H1 (cell line): ENCODE measurements at regions not wholly inside any gene's neighbourhood (a gene's known extent, or its start where the extent isn't known, plus 50 kb on each side); places are given as distances from the start of the nearest gene placed in this dataset.

Experiments
- CTCF ChIA-PET: fragments of 300-600 bp; sonication (Branson Sonifier 250); formaldehyde crosslinking; loops from one replicate; lab custom pipeline; 2021; ENCODE audit not compliant: partially characterized antibody; lab: Charles Lee
- POLR2A ChIA-PET: fragments of 300-600 bp; sonication (Branson Sonifier 250); formaldehyde crosslinking; loops from one replicate; lab custom pipeline; 2021; ENCODE audit warnings: inconsistent platforms; ENCODE audit not compliant: partially characterized antibody; lab: Charles Lee
- DNase-seq, 2 experiments: peaks; one replicate each; pipeline versions ENCODE4 v3.0.0 to v3.0.0-alpha.2; 2010 to 2022; ENCODE audit warnings: low spot score in 2 of 2, low read depth in 1 of 2, mixed read lengths in 1 of 2
- FAIRE-seq: peaks from 2 replicates; lab custom pipeline; 2011; peaks lifted over from hg19 to GRCh38; lab: Jason Lieb, UNC
- H2AFZ ChIP-seq: 2 replicates; pipeline ENCODE4 v1.8.1; 2012; ENCODE audit warnings: low read length, inconsistent platforms
- H2AK5ac ChIP-seq: 2 replicates; pipeline ENCODE4 v1.6.1; 2013; ENCODE audit warnings: low read depth, low read length
- H2BK120ac ChIP-seq: replicated peaks from 2 replicates; pipeline ENCODE3; 2013; ENCODE audit warnings: low read depth, low read length, inconsistent platforms
- H2BK12ac ChIP-seq: 2 replicates; pipeline ENCODE4 v1.6.1; 2013; ENCODE audit warnings: low read depth, low read length
- H2BK15ac ChIP-seq: 2 replicates; pipeline ENCODE4 v1.6.1; 2013; ENCODE audit warnings: low read length
- H2BK20ac ChIP-seq: 2 replicates; pipeline ENCODE4 v1.6.1; 2013; ENCODE audit warnings: low read length
- H2BK5ac ChIP-seq: 2 replicates; pipeline ENCODE4 v1.6.1; 2013; ENCODE audit warnings: low read depth, low read length
- H3K14ac ChIP-seq: 2 replicates; pipeline ENCODE4 v1.6.1; 2013; ENCODE audit warnings: inconsistent platforms; ENCODE audit not compliant: insufficient read length
- H3K18ac ChIP-seq: 2 replicates; pipeline ENCODE4 v1.6.1; 2013; ENCODE audit warnings: low read length; ENCODE audit errors: extremely low read depth
- H3K23ac ChIP-seq: 2 replicates; pipeline ENCODE4 v1.6.1; 2013; ENCODE audit warnings: inconsistent platforms; ENCODE audit not compliant: insufficient read length
- H3K23me2 ChIP-seq: 2 replicates; pipeline ENCODE4 v1.6.1; 2013; ENCODE audit warnings: low read depth, low read length
- H3K27ac ChIP-seq: 2 replicates; pipeline ENCODE4 v1.6.1; 2011; ENCODE audit warnings: low read depth, low read length, inconsistent platforms
- H3K27me3 ChIP-seq, 4 experiments: replicated peaks in 1 of 4; 1 replicate in 1 of 4; 2 replicates in 3 of 4; pipeline versions ENCODE4 v1.6.1 to v1.8.1; 2011 to 2013; ENCODE audit warnings: low read length in 3 of 4, mild to moderate bottlenecking in 3 of 4, inconsistent platforms in 2 of 4, mixed read lengths in 2 of 4, moderate library complexity in 1 of 4; ENCODE audit not compliant: control insufficient read depth in 3 of 4, insufficient read depth in 3 of 4; ENCODE audit errors: extremely low read depth in 1 of 4
- H3K36me3 ChIP-seq, 4 experiments: 2 replicates each; pipeline versions ENCODE4 v1.6.1 to v1.8.1; 2011 to 2013; ENCODE audit warnings: mild to moderate bottlenecking in 4 of 4, low read length in 3 of 4, moderate library complexity in 2 of 4, control low read depth in 1 of 4, inconsistent platforms in 1 of 4; ENCODE audit not compliant: insufficient read depth in 4 of 4, control insufficient read depth in 2 of 4
- H3K4ac ChIP-seq: replicated peaks from 2 replicates; pipeline ENCODE3; 2013; ENCODE audit warnings: low read length, low read depth, mixed read lengths, inconsistent platforms; ENCODE audit not compliant: insufficient read length
- H3K4me1 ChIP-seq, 4 experiments: replicated peaks in 1 of 4; 1 replicate in 1 of 4; 2 replicates in 3 of 4; pipeline versions ENCODE4 v1.6.1 to v1.8.1; 2011 to 2013; ENCODE audit warnings: low read length in 3 of 4, inconsistent platforms in 2 of 4, mixed read lengths in 1 of 4; ENCODE audit not compliant: insufficient read depth in 4 of 4, control insufficient read depth in 3 of 4
- H3K4me2 ChIP-seq, 2 experiments: 2 replicates each; pipeline versions ENCODE4 v1.6.1 to v1.8.1; 2011 to 2013; ENCODE audit warnings: low read depth in 2 of 2, low read length in 2 of 2, control low read depth in 1 of 2, inconsistent platforms in 1 of 2, mild to moderate bottlenecking in 1 of 2; ENCODE audit not compliant: insufficient read depth in 1 of 2
- H3K4me3 ChIP-seq, 4 experiments: fragments of 200-600, 300-600 bp in 1 of 4; sonication (generic), shearing (Covaris generic), sonication (Bioruptor Twin) in 1 of 4; 2 replicates each; pipeline versions ENCODE4 v1.5.1 to v1.8.1; 2011 to 2016; ENCODE audit warnings: low read length in 4 of 4, low read depth in 3 of 4, control low read depth in 2 of 4, inconsistent platforms in 2 of 4, mild to moderate bottlenecking in 2 of 4, mixed read lengths in 1 of 4, moderate library complexity in 1 of 4; ENCODE audit not compliant: insufficient read depth in 2 of 4; ENCODE audit errors: extremely low read depth in 1 of 4
- H3K56ac ChIP-seq: replicated peaks from 2 replicates; pipeline ENCODE3; 2013; ENCODE audit warnings: low read depth, mild to moderate bottlenecking, mixed read lengths, low read length, inconsistent platforms; ENCODE audit not compliant: insufficient read length
- H3K79me1 ChIP-seq: 2 replicates; pipeline ENCODE4 v1.6.1; 2013; ENCODE audit warnings: low read depth, low read length, control low read depth
- H3K79me2 ChIP-seq, 2 experiments: 2 replicates each; pipeline versions ENCODE4 v1.6.1 to v1.8.1; 2012 to 2013; ENCODE audit warnings: low read length in 2 of 2, mild to moderate bottlenecking in 2 of 2, inconsistent platforms in 1 of 2; ENCODE audit not compliant: insufficient read depth in 2 of 2, control insufficient read depth in 1 of 2
- H3K9ac ChIP-seq, 4 experiments: replicated peaks in 1 of 4; 1 replicate in 1 of 4; 2 replicates in 3 of 4; pipeline versions ENCODE4 v1.6.1 to v1.8.1; 2011 to 2013; ENCODE audit warnings: low read depth in 3 of 4, low read length in 3 of 4, control low read depth in 2 of 4, mild to moderate bottlenecking in 2 of 4, moderate library complexity in 2 of 4, inconsistent platforms in 1 of 4; ENCODE audit errors: extremely low read depth in 1 of 4
- H3K9me3 ChIP-seq, 2 experiments: 2 replicates each; pipeline versions ENCODE4 v1.6.1 to v1.8.1; 2012 to 2013; ENCODE audit warnings: mild to moderate bottlenecking in 2 of 2, moderate library complexity in 2 of 2, control low read depth in 1 of 2, inconsistent platforms in 1 of 2, low read depth in 1 of 2, low read length in 1 of 2, mixed read lengths in 1 of 2; ENCODE audit not compliant: insufficient read depth in 2 of 2
- H4K20me1 ChIP-seq, 2 experiments: replicated peaks in 1 of 2; 2 replicates each; pipeline versions ENCODE3 to v1.8.1; 2011 to 2013; ENCODE audit warnings: inconsistent platforms in 2 of 2, low read length in 2 of 2, mild to moderate bottlenecking in 1 of 2; ENCODE audit not compliant: insufficient read depth in 2 of 2, control insufficient read depth in 1 of 2
- H4K5ac ChIP-seq: 2 replicates; pipeline ENCODE4 v1.6.1; 2013; ENCODE audit warnings: low read length, low read depth, mixed read lengths, inconsistent platforms; ENCODE audit not compliant: insufficient read length
- H4K8ac ChIP-seq: 2 replicates; pipeline ENCODE4 v1.8.0; 2013; ENCODE audit warnings: mild to moderate bottlenecking, moderate library complexity, low read length, inconsistent platforms; ENCODE audit not compliant: insufficient read depth; ENCODE audit errors: extremely low read depth
- H4K91ac ChIP-seq: replicated peaks from 2 replicates; pipeline ENCODE3; 2013; ENCODE audit warnings: low read length, mixed read lengths, inconsistent platforms; ENCODE audit not compliant: insufficient read length
- ASH2L ChIP-seq: fragments of 200-600, 300-600 bp; sonication (generic); IDR thresholded peaks from one replicate; pipeline ENCODE4 v1.7.1; 2017; ENCODE audit warnings: low read length
- CBX5 ChIP-seq: fragments of 300-800, 300-1000 bp; sonication (generic); IDR thresholded peaks from 2 replicates; pipeline ENCODE4 v1.7.1; 2016; ENCODE audit warnings: antibody characterized with exemption, low read length, low read depth
- CBX8 ChIP-seq: fragments of 300-800, 300-1000 bp; sonication (generic); IDR thresholded peaks from 2 replicates; pipeline ENCODE4 v1.7.1; 2016; ENCODE audit warnings: low read depth, low read length, borderline replicate concordance
- CEBPB ChIP-seq: IDR thresholded peaks from 2 replicates; pipeline ENCODE4 v1.6.1; 2012; ENCODE audit warnings: low read depth, low read length
- CHD2 ChIP-seq: IDR thresholded peaks from 2 replicates; pipeline ENCODE4 v1.6.1; 2012; ENCODE audit warnings: low read length, improper control_type of control experiment
- EP300 ChIP-seq, 2 experiments: IDR thresholded peaks; 1 replicate in 1 of 2; 2 replicates in 1 of 2; pipeline ENCODE4 v1.6.1; 2011 to 2012; ENCODE audit warnings: low read depth in 2 of 2, low read length in 2 of 2, mild to moderate bottlenecking in 2 of 2, borderline replicate concordance in 1 of 2, inconsistent platforms in 1 of 2, moderate library complexity in 1 of 2
- HDAC2 ChIP-seq, 2 experiments: fragments of 300-600 bp in 1 of 2; sonication (generic) in 1 of 2; IDR thresholded peaks; 2 replicates each; pipeline ENCODE4 v1.6.1; 2011 to 2012; ENCODE audit warnings: low read depth in 2 of 2, low read length in 2 of 2, mild to moderate bottlenecking in 2 of 2, moderate library complexity in 2 of 2, borderline replicate concordance in 1 of 2, inconsistent platforms in 1 of 2
- JUN ChIP-seq: IDR thresholded peaks from 2 replicates; pipeline ENCODE4 v1.6.1; 2011; ENCODE audit warnings: low read depth, mild to moderate bottlenecking, improper control_type of control experiment, low read length
- NANOG ChIP-seq: IDR thresholded peaks from 2 replicates; pipeline ENCODE4 v1.6.1; 2011; ENCODE audit warnings: low read length, low read depth, mild to moderate bottlenecking, inconsistent platforms; ENCODE audit not compliant: insufficient read depth, poor library complexity, severe bottlenecking
- RBBP5 ChIP-seq: IDR thresholded peaks from 2 replicates; pipeline ENCODE4 v1.7.1; 2012; ENCODE audit warnings: low read depth, mild to moderate bottlenecking, inconsistent platforms, low read length, moderate library complexity, borderline replicate concordance
- RFX5 ChIP-seq: IDR thresholded peaks from 2 replicates; pipeline ENCODE4 v1.6.1; 2011; ENCODE audit warnings: low read depth, low read length, improper control_type of control experiment, borderline replicate concordance
- SIN3A ChIP-seq, 2 experiments: IDR thresholded peaks in 1 of 2; conservative IDR thresholded peaks in 1 of 2; 2 replicates each; pipeline ENCODE4 v1.6.1; 2011 to 2012; ENCODE audit warnings: low read length in 2 of 2, improper control_type of control experiment in 1 of 2, low read depth in 1 of 2, mild to moderate bottlenecking in 1 of 2
- SIRT6 ChIP-seq: IDR thresholded peaks from one replicate; pipeline ENCODE4 v1.7.1; 2012; ENCODE audit warnings: low read length, inconsistent platforms
- TAF7 ChIP-seq: optimal IDR thresholded peaks from 2 replicates; pipeline ENCODE3; 2011; ENCODE audit warnings: low read depth, mild to moderate bottlenecking, inconsistent platforms, low read length, moderate library complexity, borderline replicate concordance
- TBP ChIP-seq: IDR thresholded peaks from 2 replicates; pipeline ENCODE4 v1.6.1; 2011; ENCODE audit warnings: low read depth, low read length, improper control_type of control experiment
- WGBS, 2 experiments: shearing (Covaris generic) in 1 of 2; methylation state at CpG; one replicate each; pipeline versions ENCODE4 v1.1.6 to v1.1.7; 2013 to 2015; ENCODE audit warnings: low lambda C conversion rate in 2 of 2, mixed read lengths in 2 of 2, inconsistent platforms in 1 of 2, low coverage in 1 of 2, missing lambda C conversion rate in 1 of 2; ENCODE audit not compliant: insufficient replicate concordance in 2 of 2, insufficient coverage in 1 of 2, insufficient read length in 1 of 2; ENCODE audit errors: extremely low coverage in 1 of 2, missing lambda C conversion rate in 1 of 2; 5-methylcytosine and 5-hydroxymethylcytosine counted together

GRCh38 chr14:27145170-27145569 is 547.3 kb upstream of the NOVA1 start:
- Histone ChIP-seq H3K4me2 (no peak overlapping the region), H4K20me1 (no peaks in the 10 kb centered on the region), H3K56ac (no peak overlapping the region), H2BK15ac (no peak overlapping the region), H3K9ac (no peak overlapping the region), H3K36me3 (no peaks in the 10 kb centered on the region), H3K4me3 (no peak overlapping the region), H4K5ac (no peak overlapping the region), H3K4me1 (no peaks in the 10 kb centered on the region), H3K23ac (no peak overlapping the region), H3K9me3 (no peaks in the 10 kb centered on the region), H3K23me2 (no peaks in the 10 kb centered on the region), H3K4ac (no peak overlapping the region), H2AK5ac (no peak overlapping the region), H3K79me2 (no peaks in the 10 kb centered on the region), H3K27me3 (no peaks in the 10 kb centered on the region), H2BK120ac (no peak overlapping the region), H4K91ac (no peak overlapping the region), H2BK5ac (no peak overlapping the region), H3K14ac (no peak overlapping the region), H2AFZ (no peak overlapping the region), H4K8ac (no peak overlapping the region), H2BK12ac (no peak overlapping the region), H3K27ac (no peak overlapping the region), H2BK20ac (no peak overlapping the region), H3K79me1 (no peaks in the 10 kb centered on the region), H3K18ac (no peak overlapping the region)
- FAIRE-seq (no peak), DNase-seq (no peak)
- ChIA-PET CTCF (no interaction called here), POLR2A (no interaction called here)
- 82 to 100% methylated on average over 1 of the region's 1 CpG for WGBS, 2 experiments
- TF ChIP-seq ASH2L: no peak
- TF ChIP-seq SIRT6: no peak
- TF ChIP-seq JUN: no peak
- TF ChIP-seq TBP: no peak
- TF ChIP-seq NANOG: no peak
- TF ChIP-seq RFX5: no peak
- no peak for TF ChIP-seq CHD2
- no peak for TF ChIP-seq CBX8
- TF ChIP-seq SIN3A (conservative IDR thresholded peaks at IDR 0.05 in 1 of 2, IDR thresholded peaks at IDR 0.05 in 1 of 2; ENCODE audit: low read depth in 1 of 2, low read length in 2 of 2): no peak
- TF ChIP-seq TAF7: no peak
- no peak for TF ChIP-seq CBX5
- no peak for TF ChIP-seq RBBP5
- no peak for TF ChIP-seq HDAC2 (IDR thresholded peaks at IDR 0.05; ENCODE audit: borderline replicate concordance in 1 of 2, low read depth in 2 of 2, low read length in 2 of 2)
- TF ChIP-seq CEBPB: no peak
- no peak for TF ChIP-seq EP300 (IDR thresholded peaks at IDR 0.05; ENCODE audit: borderline replicate concordance in 1 of 2, low read depth in 2 of 2, low read length in 2 of 2)
